A673 (cell line): ENCODE measurements at regions not wholly inside any gene's neighbourhood (a gene's known extent, or its start where the extent isn't known, plus 50 kb on each side); places are given as distances from the start of the nearest gene placed in this dataset.

Source experiments
- BruUV-seq: library from RNA; stranded (reverse); fragments of 400-500 nt; replicated peaks from 2 replicates; lab custom pipeline; 2021; lab: Mats Ljungman, UMichigan
- CTCF ChIA-PET: fragments of 300-600 bp; sonication (Branson Sonifier 250); formaldehyde crosslinking; loops from one replicate; lab custom pipeline; 2022; ENCODE audit warnings: antibody characterized with exemption; lab: Charles Lee
- POLR2A ChIA-PET: fragments of 300-600 bp; sonication (Branson Sonifier 250); formaldehyde crosslinking; loops from one replicate; lab custom pipeline; 2022; ENCODE audit warnings: antibody characterized with exemption; ENCODE audit not compliant: low non-redundant PET; lab: Charles Lee
- DNase-seq: peaks from one replicate; pipeline ENCODE4 v3.0.0-alpha.2; 2015; ENCODE audit warnings: low spot score
- H3K27ac ChIP-seq: fragments of 200-600 bp; sonication (generic); 2 replicates; pipeline ENCODE4 v1.5.1; 2016; ENCODE audit warnings: mixed run types, low read depth, mild to moderate bottlenecking, mixed read lengths, antibody characterized with exemption, low read length; ENCODE audit not compliant: poor library complexity, severe bottlenecking
- H3K27me3 ChIP-seq: fragments of 200-600 bp; sonication (generic); replicated peaks from 2 replicates; pipeline ENCODE4 v1.6.1; 2017; ENCODE audit warnings: mixed run types, low read depth, mild to moderate bottlenecking, mixed read lengths, antibody characterized with exemption, low read length; ENCODE audit not compliant: insufficient read depth, poor library complexity
- H3K36me3 ChIP-seq: fragments of 200-600 bp; sonication (generic); 2 replicates; pipeline ENCODE4 v1.6.1; 2016; ENCODE audit warnings: mixed run types, mild to moderate bottlenecking, mixed read lengths, antibody characterized with exemption, low read length; ENCODE audit not compliant: insufficient read depth, poor library complexity, severe bottlenecking
- H3K4me1 ChIP-seq: fragments of 200-600 bp; sonication (generic); 2 replicates; pipeline ENCODE4 v1.6.1; 2017; ENCODE audit warnings: mixed run types, mild to moderate bottlenecking, mixed read lengths, antibody characterized with exemption, low read length; ENCODE audit not compliant: insufficient read depth, poor library complexity, severe bottlenecking
- H3K4me3 ChIP-seq: fragments of 200-600 bp; sonication (generic); 2 replicates; pipeline ENCODE4 v1.5.1; 2016; ENCODE audit warnings: low read depth, mixed run types, mild to moderate bottlenecking, mixed read lengths, low read length; ENCODE audit not compliant: poor library complexity, severe bottlenecking
- H3K9me3 ChIP-seq: fragments of 200-600 bp; sonication (generic); 2 replicates; pipeline ENCODE4 v1.6.1; 2016; ENCODE audit warnings: mixed run types, low read depth, mild to moderate bottlenecking, mixed read lengths, antibody characterized with exemption, low read length; ENCODE audit not compliant: poor library complexity, severe bottlenecking
- CTCF ChIP-seq: fragments of 300-800, 200-600 bp; sonication (generic); conservative IDR thresholded peaks from 2 replicates; pipeline ENCODE4 v1.5.1; 2017; ENCODE audit warnings: low read depth, mild to moderate bottlenecking, antibody characterized with exemption, low read length, moderate library complexity, mixed read lengths
- EZH2 ChIP-seq: fragments of 200-600 bp; sonication (generic); IDR thresholded peaks from 2 replicates; pipeline ENCODE4 v1.6.1; 2017; ENCODE audit warnings: borderline replicate concordance, low read depth, mild to moderate bottlenecking, mixed read lengths, antibody characterized with exemption, low read length; ENCODE audit not compliant: poor library complexity, severe bottlenecking
- intact Hi-C: fragments of 100-400 bp; cut with micrococcal nuclease; formaldehyde crosslinking; loops from one replicate; pipeline ENCODE4 v1.10.0; 2022; ENCODE audit not compliant: unreplicated experiment

- no peak overlapping the region for H3K27ac ChIP-seq
- peaks cover 10% of the 10 kb centered on the region for H3K4me1 ChIP-seq
- ChIA-PET POLR2A (no interaction called here), CTCF (no interaction called here)
- H3K27me3 ChIP-seq = no peaks in the 10 kb centered on the region
- intact Hi-C loops = loop anchor here (5.0 to 10.0 kb wide), 3 partner anchors 225 to 1330 kb away; partner anchors contain the start of gene EBF3
- TF ChIP-seq EZH2 (no peak), CTCF (no peak)
- DNase-seq = no peak
- no peaks in the 10 kb centered on the region for H3K9me3 ChIP-seq
- H3K4me3 ChIP-seq = no peak overlapping the region
- no TSS peak for BruUV-seq
- H3K36me3 ChIP-seq = no peaks in the 10 kb centered on the region
These were observed 506.5 kb upstream of the MKI67 start for GRCh38 chr10:128632694-128633093.

- CTCF ChIA-PET = interaction anchor here (0.7 to 1.2 kb wide), 2 partner anchors 366 to 1337 kb away, joined by 3 to 4 read pairs; no protein-coding TSS in a partner anchor
- intact Hi-C loops = loop anchor here (5.0 to 10.0 kb wide), 3 partner anchors 223 to 1328 kb away; partner anchors contain the start of gene EBF3
- Histone ChIP-seq H3K36me3 (no peaks in the 10 kb centered on the region), H3K27ac (no peak overlapping the region), H3K9me3 (peaks cover 4% of the 10 kb centered on the region), H3K4me1 (peaks cover 10% of the 10 kb centered on the region), H3K4me3 (no peak overlapping the region), H3K27me3 (no peaks in the 10 kb centered on the region)
- POLR2A ChIA-PET = no interaction called here
- TF ChIP-seq CTCF = peak; percentile 72
- no peak for TF ChIP-seq EZH2
- no TSS peak for BruUV-seq
- DNase-seq = peak; percentile 59
These were observed 507.8 kb upstream of the MKI67 start for GRCh38 chr10:128633864-128634540.

- ChIA-PET CTCF (no interaction called here), POLR2A (no interaction called here)
- Histone ChIP-seq H3K27me3 (no peaks in the 10 kb centered on the region), H3K4me3 (no peak overlapping the region), H3K36me3 (no peaks in the 10 kb centered on the region), H3K4me1 (no peaks in the 10 kb centered on the region), H3K9me3 (peaks cover 4% of the 10 kb centered on the region), H3K27ac (no peak overlapping the region)
- no peak for TF ChIP-seq EZH2
- TF ChIP-seq CTCF = no peak
- intact Hi-C loops = no loop called here
- no peak for DNase-seq
- no TSS peak for BruUV-seq
These were observed 515.8 kb upstream of the MKI67 start for GRCh38 chr10:128642023-128642422.
